ENCODE measurements at regions not wholly inside any gene's neighbourhood (a gene's known extent, or its start where the extent isn't known, plus 50 kb on each side); places are given as distances from the start of the nearest gene placed in this dataset.

DNA sequence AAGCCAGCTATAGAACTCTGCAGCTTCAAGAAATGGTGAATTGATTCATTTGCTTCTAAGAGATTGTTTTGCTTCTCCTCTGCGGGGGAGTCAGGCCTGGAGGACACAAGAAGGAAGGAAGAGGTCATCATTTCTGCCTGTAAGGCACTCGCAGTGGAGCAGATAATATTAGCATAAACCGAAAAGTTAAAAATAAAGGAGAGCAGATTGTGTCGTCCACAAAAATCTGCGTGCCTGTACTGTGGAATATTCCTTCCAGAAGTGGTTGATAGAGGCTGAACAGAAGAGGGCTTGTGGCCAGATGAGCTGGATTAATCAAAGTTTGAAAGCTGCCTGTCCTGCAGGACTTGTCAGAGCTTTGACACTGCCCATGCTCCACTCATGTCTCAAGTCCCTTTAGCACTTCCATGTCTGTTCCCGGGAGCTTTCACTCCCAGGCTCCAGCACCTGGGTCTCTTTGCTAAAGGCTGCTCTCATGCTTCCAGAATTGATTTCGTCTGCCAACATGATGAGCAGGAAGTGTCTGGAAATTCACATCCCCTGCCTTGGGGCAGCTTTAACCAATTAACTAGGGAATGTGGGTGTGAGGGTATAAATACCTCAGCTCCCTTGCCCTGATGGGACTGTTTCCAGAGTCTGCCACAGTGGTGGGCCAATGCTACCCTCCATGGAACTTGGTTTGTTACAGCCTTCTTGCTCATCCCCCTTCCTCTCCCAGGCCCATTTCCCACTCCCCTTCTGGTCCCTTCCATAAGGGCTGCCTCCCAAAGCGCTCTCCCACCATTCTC is 65.1 kb upstream of the STX16 start:
- H4K20me1 ChIP-seq (ENCODE audit: insufficient read depth) = no peaks in the 10 kb centered on the region
- TF ChIP-seq CTCF (conservative IDR thresholded peaks at IDR 0.05; ENCODE audit: low read depth, low read length) = no peak
- no peaks in the 10 kb centered on the region for H3K4me1 ChIP-seq (ENCODE audit: low read depth, poor library complexity, severe bottlenecking)
- no peak overlapping the region for H3K27ac ChIP-seq
- no peaks in the 10 kb centered on the region for H3K79me2 ChIP-seq (ENCODE audit: insufficient read depth, low read depth)
- H2AFZ ChIP-seq (ENCODE audit: low read depth) = no peak overlapping the region
- peaks cover 50% of the 10 kb centered on the region for H3K27me3 ChIP-seq (ENCODE audit: insufficient read depth, low read depth)
- no peak overlapping the region for H3K4me2 ChIP-seq
- no peak overlapping the region for H3K9ac ChIP-seq
- H3K36me3 ChIP-seq (ENCODE audit: insufficient read depth) = no peaks in the 10 kb centered on the region
- no peak overlapping the region for H3K4me3 ChIP-seq (IDR thresholded peaks at IDR 0.05; ENCODE audit: insufficient read depth, low read depth, low read length)

DNA sequence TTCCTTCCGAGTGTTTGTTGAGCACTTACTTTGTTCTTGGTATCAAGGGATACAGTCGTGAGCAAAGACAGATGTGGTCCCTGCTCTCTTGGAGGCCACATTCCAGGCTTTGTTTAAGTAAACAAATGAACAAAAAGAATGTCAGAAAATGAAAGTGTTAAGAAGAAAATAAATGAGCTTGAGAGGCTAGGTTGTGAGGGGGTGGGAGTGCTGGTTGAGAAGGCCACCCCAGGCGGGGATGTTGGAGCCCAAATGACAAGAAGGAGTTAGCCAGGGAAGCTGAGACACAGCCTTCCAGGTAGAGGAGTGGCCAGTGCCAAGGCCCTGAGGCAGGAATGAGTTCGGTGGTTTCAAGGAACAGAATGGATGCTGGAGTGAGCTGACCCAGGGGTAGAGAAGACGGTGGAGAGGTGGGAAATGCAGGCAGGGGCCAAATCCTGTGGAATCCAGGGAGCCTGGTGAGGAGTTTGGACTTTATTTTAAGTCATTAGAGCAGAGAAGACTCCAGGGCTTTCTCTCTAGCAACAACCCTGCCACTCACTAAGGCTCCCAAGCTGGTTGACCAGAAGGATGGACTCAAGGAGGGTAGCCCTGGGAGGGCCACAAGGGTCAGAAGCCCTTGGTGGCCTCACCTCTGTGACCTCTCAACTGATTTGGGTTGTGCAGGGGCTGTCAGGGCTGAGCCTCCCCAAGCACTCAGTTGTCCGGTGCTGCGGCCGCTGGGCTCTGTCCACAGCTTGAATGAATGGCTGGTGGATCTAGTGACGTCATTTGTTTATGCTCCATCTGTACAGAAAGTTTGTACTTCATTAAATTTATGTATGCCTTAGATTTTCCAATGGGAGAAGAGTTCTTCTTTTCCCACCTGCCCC is 66.0 kb upstream of the STX16 start:
- Histone ChIP-seq H3K9ac (no peak overlapping the region), H3K27me3 (ENCODE audit: insufficient read depth, low read depth) (peaks cover 48% of the 10 kb centered on the region), H3K4me2 (no peak overlapping the region), H3K4me1 (ENCODE audit: low read depth, poor library complexity, severe bottlenecking) (no peaks in the 10 kb centered on the region), H4K20me1 (ENCODE audit: insufficient read depth) (no peaks in the 10 kb centered on the region), H3K4me3 (IDR thresholded peaks at IDR 0.05; ENCODE audit: insufficient read depth, low read depth, low read length) (no peak overlapping the region), H3K27ac (no peak overlapping the region), H2AFZ (ENCODE audit: low read depth) (no peak overlapping the region), H3K36me3 (ENCODE audit: insufficient read depth) (no peaks in the 10 kb centered on the region), H3K79me2 (ENCODE audit: insufficient read depth, low read depth) (no peaks in the 10 kb centered on the region)
- TF ChIP-seq CTCF (conservative IDR thresholded peaks at IDR 0.05; ENCODE audit: low read depth, low read length) = no peak

GRCh38 chr20:58584051-58584824 is 66.8 kb upstream of the STX16 start:
- Histone ChIP-seq H3K4me1 (ENCODE audit: low read depth, poor library complexity, severe bottlenecking) (no peaks in the 10 kb centered on the region), H3K36me3 (ENCODE audit: insufficient read depth) (no peaks in the 10 kb centered on the region), H3K4me2 (no peak overlapping the region), H3K79me2 (ENCODE audit: insufficient read depth, low read depth) (no peaks in the 10 kb centered on the region), H3K27me3 (ENCODE audit: insufficient read depth, low read depth) (peaks cover 57% of the 10 kb centered on the region), H3K27ac (no peak overlapping the region), H3K9ac (no peak overlapping the region), H3K4me3 (IDR thresholded peaks at IDR 0.05; ENCODE audit: insufficient read depth, low read depth, low read length) (no peak overlapping the region), H2AFZ (ENCODE audit: low read depth) (no peak overlapping the region), H4K20me1 (ENCODE audit: insufficient read depth) (no peaks in the 10 kb centered on the region)
- no peak for TF ChIP-seq CTCF (conservative IDR thresholded peaks at IDR 0.05; ENCODE audit: low read depth, low read length)

GRCh38 chr20:58583586-58583985 is 67.5 kb upstream of the STX16 start:
- TF ChIP-seq CTCF (conservative IDR thresholded peaks at IDR 0.05; ENCODE audit: low read depth, low read length) = no peak
- Histone ChIP-seq H3K9ac (no peak overlapping the region), H3K27me3 (ENCODE audit: insufficient read depth, low read depth) (peaks cover 57% of the 10 kb centered on the region), H3K4me3 (IDR thresholded peaks at IDR 0.05; ENCODE audit: insufficient read depth, low read depth, low read length) (no peak overlapping the region), H3K79me2 (ENCODE audit: insufficient read depth, low read depth) (no peaks in the 10 kb centered on the region), H2AFZ (ENCODE audit: low read depth) (no peak overlapping the region), H3K4me2 (no peak overlapping the region), H3K27ac (no peak overlapping the region), H3K36me3 (ENCODE audit: insufficient read depth) (no peaks in the 10 kb centered on the region), H4K20me1 (ENCODE audit: insufficient read depth) (no peaks in the 10 kb centered on the region), H3K4me1 (ENCODE audit: low read depth, poor library complexity, severe bottlenecking) (no peaks in the 10 kb centered on the region)

Measured in KMS-11 (cell line).